22Rv1 (cell line): ENCODE measurements at regions not wholly inside any gene's neighbourhood (a gene's known extent, or its start where the extent isn't known, plus 50 kb on each side); places are given as distances from the start of the nearest gene placed in this dataset.

Experiments
- CTCF ChIP-seq: fragments of 450-650 bp; IDR thresholded peaks from 2 replicates; pipeline ENCODE4 v1.5.1; 2017; ENCODE audit warnings: mild to moderate bottlenecking
- ZFX ChIP-seq: fragments of 450-650 bp; IDR thresholded peaks from 2 replicates; pipeline ENCODE4 v1.6.1; 2017; ENCODE audit warnings: antibody characterized with exemption, borderline replicate concordance

GRCh38 chr14:71301611-71302010, 394.4 kb downstream of the PCNX1 start:
- no peak for TF ChIP-seq CTCF
- TF ChIP-seq ZFX = no peak
